Neuron (in vitro differentiated cells): ENCODE measurements at regions not wholly inside any gene's neighbourhood (a gene's known extent, or its start where the extent isn't known, plus 50 kb on each side); places are given as distances from the start of the nearest gene placed in this dataset.

ENCODE experiments used
- H2AFZ ChIP-seq: one replicate; pipeline ENCODE4 v1.6.1; 2013; ENCODE audit warnings: low read depth, mild to moderate bottlenecking, inconsistent platforms, low read length, moderate library complexity
- H3K27me3 ChIP-seq: one replicate; pipeline ENCODE4 v1.6.1; 2013; ENCODE audit warnings: low read length; ENCODE audit not compliant: insufficient read depth
- H3K36me3 ChIP-seq: one replicate; pipeline ENCODE4 v1.6.1; 2013; ENCODE audit warnings: low read length; ENCODE audit not compliant: insufficient read depth
- H3K4me1 ChIP-seq: one replicate; pipeline ENCODE4 v1.6.1; 2013; ENCODE audit warnings: low read length; ENCODE audit not compliant: insufficient read depth
- H3K4me3 ChIP-seq: 2 replicates; pipeline ENCODE4 v1.5.1; 2013; ENCODE audit warnings: mild to moderate bottlenecking, low read length, moderate library complexity
- H3K9me3 ChIP-seq: one replicate; pipeline ENCODE4 v1.6.1; 2013; ENCODE audit warnings: low read length

- Histone ChIP-seq H3K27me3 (no peaks in the 10 kb centered on the region), H2AFZ (no peak overlapping the region), H3K4me3 (no peak overlapping the region), H3K4me1 (no peaks in the 10 kb centered on the region), H3K9me3 (no peaks in the 10 kb centered on the region), H3K36me3 (no peaks in the 10 kb centered on the region)
Measured at GRCh38 chr12:38384816-38385378, 68.3 kb downstream of the ALG10B start.

GRCh38 chr12:38385486-38385885 lies 68.9 kb downstream of the ALG10B start:
- Histone ChIP-seq H3K27me3 (no peaks in the 10 kb centered on the region), H3K9me3 (no peaks in the 10 kb centered on the region), H2AFZ (no peak overlapping the region), H3K4me3 (no peak overlapping the region), H3K4me1 (no peaks in the 10 kb centered on the region), H3K36me3 (no peaks in the 10 kb centered on the region)

- Histone ChIP-seq H2AFZ (no peak overlapping the region), H3K36me3 (no peaks in the 10 kb centered on the region), H3K9me3 (no peaks in the 10 kb centered on the region), H3K4me3 (no peak overlapping the region), H3K4me1 (no peaks in the 10 kb centered on the region), H3K27me3 (no peaks in the 10 kb centered on the region)
Measured at GRCh38 chr12:38386205-38386985, 69.8 kb downstream of the ALG10B start.

- H3K9me3 ChIP-seq, result no peaks in the 10 kb centered on the region
- H3K27me3 ChIP-seq, result no peaks in the 10 kb centered on the region
Measured at GRCh38 chr12:38389614-38390013, 73.0 kb downstream of the ALG10B start.

GRCh38 chr12:38391007-38391406 lies 74.4 kb downstream of the ALG10B start:
- H2AFZ ChIP-seq, result no peak overlapping the region
- H3K27me3 ChIP-seq, result no peaks in the 10 kb centered on the region
- no peaks in the 10 kb centered on the region for H3K4me1 ChIP-seq
- no peaks in the 10 kb centered on the region for H3K36me3 ChIP-seq
- no peak overlapping the region for H3K4me3 ChIP-seq
- no peaks in the 10 kb centered on the region for H3K9me3 ChIP-seq

More at GRCh38 chr12:38389614-38390013, 73.0 kb downstream of the ALG10B start:
- Histone ChIP-seq H3K4me1 (no peaks in the 10 kb centered on the region), H3K36me3 (no peaks in the 10 kb centered on the region), H2AFZ (no peak overlapping the region), H3K4me3 (no peak overlapping the region)

- Histone ChIP-seq H3K36me3 (no peaks in the 10 kb centered on the region), H3K27me3 (no peaks in the 10 kb centered on the region), H3K9me3 (no peaks in the 10 kb centered on the region), H3K4me3 (no peak overlapping the region), H2AFZ (no peak overlapping the region), H3K4me1 (no peaks in the 10 kb centered on the region)
Measured at GRCh38 chr12:38392554-38393144, 76.1 kb downstream of the ALG10B start.

GRCh38 chr12:38399711-38400206 lies 83.2 kb downstream of the ALG10B start:
- Histone ChIP-seq H3K4me3 (no peak overlapping the region), H3K9me3 (no peaks in the 10 kb centered on the region), H3K4me1 (no peaks in the 10 kb centered on the region), H2AFZ (peak overlapping the region; percentile 26), H3K27me3 (no peaks in the 10 kb centered on the region), H3K36me3 (no peaks in the 10 kb centered on the region)

GRCh38 chr12:38402811-38403210 lies 86.2 kb downstream of the ALG10B start:
- H2AFZ ChIP-seq, result no peak overlapping the region
- no peaks in the 10 kb centered on the region for H3K9me3 ChIP-seq
- H3K4me3 ChIP-seq, result no peak overlapping the region
- H3K27me3 ChIP-seq, result no peaks in the 10 kb centered on the region
- no peaks in the 10 kb centered on the region for H3K4me1 ChIP-seq
- no peaks in the 10 kb centered on the region for H3K36me3 ChIP-seq

GRCh38 chr12:38409511-38409910 lies 92.9 kb downstream of the ALG10B start:
- Histone ChIP-seq H3K4me1 (peaks cover 7% of the 10 kb centered on the region), H3K36me3 (no peaks in the 10 kb centered on the region), H3K4me3 (no peak overlapping the region), H3K27me3 (no peaks in the 10 kb centered on the region), H3K9me3 (no peaks in the 10 kb centered on the region), H2AFZ (no peak overlapping the region)

GRCh38 chr12:38411426-38411825 lies 94.9 kb downstream of the ALG10B start:
- no peaks in the 10 kb centered on the region for H3K36me3 ChIP-seq
- H2AFZ ChIP-seq, result no peak overlapping the region
- peaks cover 7% of the 10 kb centered on the region for H3K4me1 ChIP-seq
- H3K27me3 ChIP-seq, result no peaks in the 10 kb centered on the region
- H3K9me3 ChIP-seq, result no peaks in the 10 kb centered on the region
- no peak overlapping the region for H3K4me3 ChIP-seq

GRCh38 chr12:38411946-38412345 lies 95.4 kb downstream of the ALG10B start:
- Histone ChIP-seq H3K4me1 (peaks cover 7% of the 10 kb centered on the region), H3K36me3 (no peaks in the 10 kb centered on the region), H2AFZ (no peak overlapping the region), H3K4me3 (no peak overlapping the region), H3K9me3 (no peaks in the 10 kb centered on the region), H3K27me3 (no peaks in the 10 kb centered on the region)

- H3K27me3 ChIP-seq, result no peaks in the 10 kb centered on the region
- H3K4me3 ChIP-seq, result no peak overlapping the region
- H2AFZ ChIP-seq, result no peak overlapping the region
- H3K9me3 ChIP-seq, result no peaks in the 10 kb centered on the region
- no peaks in the 10 kb centered on the region for H3K4me1 ChIP-seq
- no peaks in the 10 kb centered on the region for H3K36me3 ChIP-seq
Measured at GRCh38 chr12:38417101-38417500, 100.5 kb downstream of the ALG10B start.

GRCh38 chr12:38424436-38424835 lies 107.9 kb downstream of the ALG10B start:
- Histone ChIP-seq H2AFZ (no peak overlapping the region), H3K27me3 (no peaks in the 10 kb centered on the region), H3K9me3 (no peaks in the 10 kb centered on the region), H3K4me3 (no peak overlapping the region), H3K4me1 (peaks cover 12% of the 10 kb centered on the region), H3K36me3 (no peaks in the 10 kb centered on the region)
